KOPT-K1 (cell line): ENCODE measurements at regions not wholly inside any gene's neighbourhood (a gene's known extent, or its start where the extent isn't known, plus 50 kb on each side); places are given as distances from the start of the nearest gene placed in this dataset.

ENCODE experiments used
- H3K27ac ChIP-seq: fragments of 200-600 bp; sonication (generic); 2 replicates; pipeline ENCODE4 v1.5.1; 2016; ENCODE audit warnings: antibody characterized with exemption, mild to moderate bottlenecking, low read depth, low read length; ENCODE audit not compliant: poor library complexity, severe bottlenecking
- H3K36me3 ChIP-seq: fragments of 200-600 bp; sonication (generic); 2 replicates; pipeline ENCODE4 v1.5.1; 2017; ENCODE audit warnings: antibody characterized with exemption, mild to moderate bottlenecking, low read length, moderate library complexity; ENCODE audit not compliant: insufficient read depth
- H3K9me3 ChIP-seq: fragments of 200-600 bp; sonication (generic); 2 replicates; pipeline ENCODE4 v1.5.1; 2017; ENCODE audit warnings: antibody characterized with exemption, low read length, mild to moderate bottlenecking; ENCODE audit not compliant: insufficient read depth, poor library complexity, severe bottlenecking

- H3K27ac ChIP-seq, result no peak overlapping the region
- H3K36me3 ChIP-seq, result no peaks in the 10 kb centered on the region
- no peaks in the 10 kb centered on the region for H3K9me3 ChIP-seq
Observed at GRCh38 chr2:167450364-167450763, 562.1 kb downstream of the XIRP2 start.

GRCh38 chr2:167440382-167440781, 552.1 kb downstream of the XIRP2 start:
- H3K36me3 ChIP-seq, result no peaks in the 10 kb centered on the region
- no peaks in the 10 kb centered on the region for H3K9me3 ChIP-seq
- H3K27ac ChIP-seq, result no peak overlapping the region

GRCh38 chr2:167438206-167438605, 549.9 kb downstream of the XIRP2 start:
- H3K36me3 ChIP-seq, result no peaks in the 10 kb centered on the region
- no peaks in the 10 kb centered on the region for H3K9me3 ChIP-seq
- no peak overlapping the region for H3K27ac ChIP-seq

GRCh38 chr2:167431949-167432348, 543.7 kb downstream of the XIRP2 start:
- no peaks in the 10 kb centered on the region for H3K9me3 ChIP-seq
- no peak overlapping the region for H3K27ac ChIP-seq
- no peaks in the 10 kb centered on the region for H3K36me3 ChIP-seq

- no peaks in the 10 kb centered on the region for H3K9me3 ChIP-seq
- no peaks in the 10 kb centered on the region for H3K36me3 ChIP-seq
Observed at GRCh38 chr2:167430447-167430846, 542.2 kb downstream of the XIRP2 start.

GRCh38 chr2:167424803-167425755, 536.8 kb downstream of the XIRP2 start:
- H3K36me3 ChIP-seq, result no peaks in the 10 kb centered on the region
- no peaks in the 10 kb centered on the region for H3K9me3 ChIP-seq
- no peak overlapping the region for H3K27ac ChIP-seq

More at GRCh38 chr2:167430447-167430846, 542.2 kb downstream of the XIRP2 start:
- H3K27ac ChIP-seq, result no peak overlapping the region

GRCh38 chr2:167424221-167424620, 535.9 kb downstream of the XIRP2 start:
- Histone ChIP-seq H3K9me3 (no peaks in the 10 kb centered on the region), H3K36me3 (no peaks in the 10 kb centered on the region), H3K27ac (no peak overlapping the region)

GRCh38 chr2:167423731-167424130, 535.5 kb downstream of the XIRP2 start:
- H3K9me3 ChIP-seq, result no peaks in the 10 kb centered on the region
- H3K27ac ChIP-seq, result no peak overlapping the region
- no peaks in the 10 kb centered on the region for H3K36me3 ChIP-seq

- Histone ChIP-seq H3K9me3 (no peaks in the 10 kb centered on the region), H3K27ac (no peak overlapping the region), H3K36me3 (no peaks in the 10 kb centered on the region)
Observed at GRCh38 chr2:167420211-167420610, 531.9 kb downstream of the XIRP2 start.

GRCh38 chr2:167415068-167415467, 526.8 kb downstream of the XIRP2 start:
- no peaks in the 10 kb centered on the region for H3K36me3 ChIP-seq
- no peak overlapping the region for H3K27ac ChIP-seq
- H3K9me3 ChIP-seq, result no peaks in the 10 kb centered on the region

GRCh38 chr2:167411367-167411766, 523.1 kb downstream of the XIRP2 start:
- no peaks in the 10 kb centered on the region for H3K36me3 ChIP-seq
- no peaks in the 10 kb centered on the region for H3K9me3 ChIP-seq
- H3K27ac ChIP-seq, result no peak overlapping the region

GRCh38 chr2:167406558-167406957, 518.3 kb downstream of the XIRP2 start:
- no peaks in the 10 kb centered on the region for H3K9me3 ChIP-seq
- H3K27ac ChIP-seq, result no peak overlapping the region
- no peaks in the 10 kb centered on the region for H3K36me3 ChIP-seq

- H3K27ac ChIP-seq, result no peak overlapping the region
- H3K9me3 ChIP-seq, result no peaks in the 10 kb centered on the region
- H3K36me3 ChIP-seq, result no peaks in the 10 kb centered on the region
Observed at GRCh38 chr2:167404627-167405284, 516.5 kb downstream of the XIRP2 start.

GRCh38 chr2:167401309-167401708, 513.0 kb downstream of the XIRP2 start:
- Histone ChIP-seq H3K9me3 (no peaks in the 10 kb centered on the region), H3K27ac (no peak overlapping the region)

GRCh38 chr2:167400546-167400945, 512.3 kb downstream of the XIRP2 start:
- no peaks in the 10 kb centered on the region for H3K36me3 ChIP-seq
- H3K27ac ChIP-seq, result no peak overlapping the region
- no peaks in the 10 kb centered on the region for H3K9me3 ChIP-seq

More at GRCh38 chr2:167401309-167401708, 513.0 kb downstream of the XIRP2 start:
- no peaks in the 10 kb centered on the region for H3K36me3 ChIP-seq
